ENCODE measurements at regions not wholly inside any gene's neighbourhood (a gene's known extent, or its start where the extent isn't known, plus 50 kb on each side); places are given as distances from the start of the nearest gene placed in this dataset.

DNA sequence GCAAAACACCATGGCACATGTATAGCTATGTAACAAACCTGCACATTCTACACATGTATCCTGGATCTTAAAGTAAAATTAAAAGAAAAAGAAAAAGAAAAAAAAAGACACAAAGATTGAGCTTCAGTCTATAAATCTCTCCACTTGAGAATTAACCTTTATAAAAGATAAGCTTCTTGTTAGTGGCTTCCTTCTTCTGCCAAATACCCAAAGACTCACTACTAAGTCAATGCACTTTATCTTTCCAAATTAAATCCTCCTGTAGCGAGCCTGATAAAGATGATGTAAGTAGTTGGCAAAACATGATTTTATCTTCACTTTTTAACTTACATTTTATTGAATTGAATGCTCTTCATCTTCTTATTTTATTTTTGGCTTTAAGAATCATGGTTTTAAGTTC is 349.9 kb downstream of the TRIB2 start:
- Histone ChIP-seq H3K9me3 (no peaks in the 10 kb centered on the region), H3K4me3 (no peak overlapping the region), H3K4me1 (no peaks in the 10 kb centered on the region; the same call in 1 of the 2 replicates), H3K27me3 (ENCODE audit: low read depth) (no peaks in the 10 kb centered on the region), H3K36me3 (replicated peaks) (no peaks in the 10 kb centered on the region)
- DNase-seq (ENCODE audit: low spot score in 2 of 2) = no peak
- in situ Hi-C loops (cut with MboI; ENCODE audit: low sequenced_read_pairs) = no loop called here

DNA sequence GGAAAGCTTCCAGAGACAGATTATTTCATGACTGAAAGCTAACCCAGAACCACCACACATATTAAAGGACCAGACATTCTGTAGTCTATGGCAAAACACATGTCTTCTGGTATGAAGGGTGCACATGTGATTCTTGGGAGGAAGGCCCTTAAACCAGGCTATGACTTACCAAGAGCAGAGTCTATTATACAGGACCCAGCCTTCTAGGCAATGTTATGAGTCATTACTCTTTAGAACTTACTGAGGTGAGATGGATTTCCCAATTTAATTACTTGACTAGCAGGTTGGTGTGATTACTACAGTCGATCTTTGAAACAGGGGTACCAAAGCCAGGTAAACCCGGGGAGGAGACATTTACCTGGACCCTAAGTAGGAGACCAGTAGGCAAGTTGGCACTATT is 350.8 kb downstream of the TRIB2 start:
- Histone ChIP-seq H3K4me3 (no peak overlapping the region), H3K36me3 (replicated peaks) (no peaks in the 10 kb centered on the region), H3K9me3 (no peaks in the 10 kb centered on the region), H3K4me1 (no peaks in the 10 kb centered on the region; the same call in 1 of the 2 replicates), H3K27me3 (ENCODE audit: low read depth) (no peaks in the 10 kb centered on the region)
- DNase-seq (ENCODE audit: low spot score in 2 of 2) = no peak
- in situ Hi-C loops (cut with MboI; ENCODE audit: low sequenced_read_pairs) = no loop called here

DNA sequence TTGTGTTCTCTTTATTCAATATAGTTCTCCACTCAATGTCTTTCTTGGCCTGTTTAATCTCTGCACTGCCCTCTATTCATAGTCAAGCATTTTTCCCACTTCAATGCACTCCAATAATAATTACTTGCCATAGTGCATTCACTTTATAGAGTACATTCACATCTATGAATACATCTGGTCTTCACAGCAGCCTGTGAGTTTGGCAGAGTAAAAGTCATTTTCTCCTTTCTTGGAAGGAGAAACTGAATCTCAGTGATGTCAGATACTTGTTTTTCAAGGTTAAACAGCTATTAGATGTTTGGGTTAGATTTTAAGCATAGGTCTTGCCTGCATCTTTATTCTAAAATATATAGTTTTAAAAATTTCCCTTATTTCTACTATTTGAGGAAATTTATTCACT is 373.2 kb downstream of the TRIB2 start:
- H3K9me3 ChIP-seq = no peaks in the 10 kb centered on the region
- in situ Hi-C loops (cut with MboI; ENCODE audit: low sequenced_read_pairs) = no loop called here
- peaks cover 11% of the 10 kb centered on the region for H3K4me1 ChIP-seq
- no peak overlapping the region for H3K4me3 ChIP-seq
- H3K36me3 ChIP-seq (replicated peaks) = no peaks in the 10 kb centered on the region
- H3K27me3 ChIP-seq (ENCODE audit: low read depth) = no peaks in the 10 kb centered on the region
- peak; percentile 8 to 90 for DNase-seq (ENCODE audit: low spot score in 2 of 2)

DNA sequence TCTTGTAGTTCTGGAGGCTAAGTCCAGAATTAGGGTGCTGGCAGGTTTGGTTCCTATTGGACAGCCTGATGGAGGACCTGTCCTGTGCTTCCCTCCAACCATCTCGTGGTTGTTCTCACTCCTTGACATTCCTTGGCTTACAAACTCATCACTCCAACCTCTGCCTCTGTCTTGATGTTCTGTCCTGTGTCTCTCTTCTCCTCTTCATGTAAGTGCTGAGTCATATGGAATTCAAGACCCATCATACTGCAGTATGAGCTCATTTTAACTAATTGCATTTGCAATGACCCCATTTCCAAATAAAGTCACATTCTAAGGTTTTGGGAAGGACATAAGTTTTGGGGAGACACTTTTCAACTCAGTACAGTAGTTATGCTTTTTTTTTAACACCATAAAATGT is 374.7 kb downstream of the TRIB2 start:
- Histone ChIP-seq H3K4me1 (peaks cover 11% of the 10 kb centered on the region), H3K9me3 (no peaks in the 10 kb centered on the region), H3K36me3 (replicated peaks) (no peaks in the 10 kb centered on the region), H3K27me3 (ENCODE audit: low read depth) (no peaks in the 10 kb centered on the region), H3K4me3 (no peak overlapping the region)
- in situ Hi-C loops (cut with MboI; ENCODE audit: low sequenced_read_pairs) = no loop called here
- DNase-seq (ENCODE audit: low spot score in 2 of 2) = no peak

DNA sequence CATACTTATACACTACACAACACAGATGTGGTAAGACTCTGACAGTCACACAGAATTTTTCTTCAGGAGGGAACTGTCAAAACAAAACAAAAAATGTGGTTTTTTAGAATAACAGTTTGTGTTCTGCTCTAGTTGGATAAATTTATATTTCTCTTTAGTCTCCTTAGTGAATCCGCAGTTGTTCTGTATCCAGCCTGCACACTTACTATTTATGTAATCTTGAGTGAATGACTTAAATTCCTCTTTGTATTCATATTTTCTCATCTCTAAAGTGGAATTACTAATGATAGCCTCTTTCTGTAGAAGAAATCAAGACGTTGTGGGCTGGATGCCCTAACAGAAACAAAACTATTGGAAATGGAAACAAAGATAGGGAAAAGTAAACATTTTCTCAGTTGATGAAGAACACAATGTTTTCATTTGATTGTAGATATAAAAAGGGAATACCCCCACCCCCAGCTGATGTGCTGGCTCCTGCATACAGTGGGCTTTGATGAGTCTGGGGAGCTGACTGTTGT is 375.2 kb downstream of the TRIB2 start:
- Histone ChIP-seq H3K27me3 (ENCODE audit: low read depth) (no peaks in the 10 kb centered on the region), H3K4me1 (peaks cover 11% of the 10 kb centered on the region), H3K9me3 (no peaks in the 10 kb centered on the region; the same call in 1 of the 2 replicates), H3K4me3 (no peak overlapping the region), H3K36me3 (replicated peaks) (no peaks in the 10 kb centered on the region)
- no peak for DNase-seq (ENCODE audit: low spot score in 2 of 2)
- in situ Hi-C loops (cut with MboI; ENCODE audit: low sequenced_read_pairs) = no loop called here

DNA sequence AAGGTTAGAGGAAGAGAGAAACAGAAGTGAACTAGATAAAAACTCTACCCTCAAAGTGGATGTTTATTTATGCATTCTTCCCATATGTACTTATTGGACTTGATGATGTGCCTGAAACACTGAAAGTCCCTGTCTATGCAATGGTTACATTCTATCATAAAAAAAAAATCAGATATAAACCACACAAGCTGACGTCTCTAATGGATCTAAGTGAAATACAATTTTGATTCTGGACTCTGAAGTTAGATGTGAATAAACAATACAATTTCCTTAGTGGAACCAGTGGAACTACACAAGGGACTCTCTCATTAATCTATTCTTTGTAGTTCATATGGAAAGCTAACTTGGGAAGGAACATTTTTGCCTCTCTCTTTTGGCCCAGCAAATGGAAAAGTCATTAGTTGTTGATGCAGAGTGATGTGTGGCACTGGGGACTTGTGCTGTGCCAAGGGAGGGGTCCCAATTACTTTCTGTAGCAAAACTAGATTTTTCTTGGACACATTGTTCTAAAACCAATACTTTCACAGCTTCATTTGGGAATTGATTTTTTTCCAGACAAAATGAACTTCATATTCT is 376.8 kb downstream of the TRIB2 start:
- in situ Hi-C loops (cut with MboI; ENCODE audit: low sequenced_read_pairs) = no loop called here
- Histone ChIP-seq H3K9me3 (no peaks in the 10 kb centered on the region; the same call in 1 of the 2 replicates), H3K4me1 (peaks cover 11% of the 10 kb centered on the region)

DNA sequence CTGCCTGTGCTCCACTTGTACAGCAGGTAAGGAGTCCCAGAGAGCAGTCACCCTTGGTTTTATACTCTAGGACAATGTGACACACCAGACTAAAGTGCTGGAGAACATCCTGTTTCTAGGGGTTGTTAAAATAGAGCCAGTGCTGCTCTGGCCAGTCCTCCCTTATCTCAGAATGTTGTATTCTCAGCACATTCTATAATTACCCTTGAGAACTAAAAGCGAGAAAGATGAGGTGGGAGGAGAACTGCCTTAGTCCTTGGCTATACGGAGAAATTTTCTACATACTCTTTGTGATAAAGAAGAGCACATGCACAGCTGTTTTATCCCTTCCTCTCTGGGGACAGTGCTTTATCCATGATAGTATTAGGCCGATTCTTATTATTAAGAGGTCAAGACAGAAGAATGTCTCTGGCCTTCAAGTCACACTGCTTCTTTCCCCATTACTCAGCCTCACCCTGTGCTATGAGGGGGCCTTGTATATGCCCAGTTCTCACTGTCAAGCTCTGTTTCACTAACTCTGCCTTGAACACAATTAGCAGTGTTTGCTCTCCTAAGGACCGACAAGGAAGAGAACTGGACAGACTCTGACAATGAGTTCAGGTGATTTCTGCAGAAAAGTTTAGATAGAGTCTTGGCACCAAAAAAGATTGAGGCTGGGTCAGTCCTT is 385.8 kb downstream of the TRIB2 start:
- Histone ChIP-seq H3K36me3 (replicated peaks) (no peaks in the 10 kb centered on the region), H3K9me3 (no peaks in the 10 kb centered on the region; the same call in 1 of the 2 replicates), H3K27me3 (ENCODE audit: low read depth) (no peaks in the 10 kb centered on the region), H3K4me3 (no peak overlapping the region), H3K4me1 (no peaks in the 10 kb centered on the region; the same call in 1 of the 2 replicates)
- no peak for DNase-seq (ENCODE audit: low spot score in 2 of 2)
- in situ Hi-C loops (cut with MboI; ENCODE audit: low sequenced_read_pairs) = no loop called here

More for the DNA sequence above, 376.8 kb downstream of the TRIB2 start:
- no peak overlapping the region for H3K4me3 ChIP-seq
- H3K36me3 ChIP-seq (replicated peaks) = no peaks in the 10 kb centered on the region
- no peak for DNase-seq (ENCODE audit: low spot score in 2 of 2)
- H3K27me3 ChIP-seq (ENCODE audit: low read depth) = no peaks in the 10 kb centered on the region

DNA sequence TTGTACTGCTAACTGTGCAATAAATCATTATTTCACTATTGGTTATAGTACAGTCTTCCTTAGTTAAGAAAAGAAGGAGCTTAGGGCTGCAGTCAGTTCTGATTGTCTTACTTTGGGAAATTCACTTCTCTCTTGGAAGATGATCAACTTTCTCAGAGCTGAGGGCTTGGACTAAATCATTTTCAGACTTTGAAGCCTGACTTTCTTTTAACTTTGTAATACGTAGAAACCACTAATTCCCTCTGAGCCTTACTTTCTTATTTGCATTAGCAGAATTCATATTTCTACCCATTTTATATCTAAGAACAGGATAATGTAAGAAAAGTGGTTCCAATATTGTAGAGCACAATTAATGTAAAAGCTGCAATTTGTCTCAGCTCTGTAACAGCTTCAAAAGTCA is 386.4 kb downstream of the TRIB2 start:
- Histone ChIP-seq H3K36me3 (replicated peaks) (no peaks in the 10 kb centered on the region), H3K9me3 (no peaks in the 10 kb centered on the region; the same call in 1 of the 2 replicates), H3K27me3 (ENCODE audit: low read depth) (no peaks in the 10 kb centered on the region), H3K4me1 (no peaks in the 10 kb centered on the region), H3K4me3 (no peak overlapping the region)
- DNase-seq (ENCODE audit: low spot score in 2 of 2) = no peak
- in situ Hi-C loops (cut with MboI; ENCODE audit: low sequenced_read_pairs) = no loop called here

DNA sequence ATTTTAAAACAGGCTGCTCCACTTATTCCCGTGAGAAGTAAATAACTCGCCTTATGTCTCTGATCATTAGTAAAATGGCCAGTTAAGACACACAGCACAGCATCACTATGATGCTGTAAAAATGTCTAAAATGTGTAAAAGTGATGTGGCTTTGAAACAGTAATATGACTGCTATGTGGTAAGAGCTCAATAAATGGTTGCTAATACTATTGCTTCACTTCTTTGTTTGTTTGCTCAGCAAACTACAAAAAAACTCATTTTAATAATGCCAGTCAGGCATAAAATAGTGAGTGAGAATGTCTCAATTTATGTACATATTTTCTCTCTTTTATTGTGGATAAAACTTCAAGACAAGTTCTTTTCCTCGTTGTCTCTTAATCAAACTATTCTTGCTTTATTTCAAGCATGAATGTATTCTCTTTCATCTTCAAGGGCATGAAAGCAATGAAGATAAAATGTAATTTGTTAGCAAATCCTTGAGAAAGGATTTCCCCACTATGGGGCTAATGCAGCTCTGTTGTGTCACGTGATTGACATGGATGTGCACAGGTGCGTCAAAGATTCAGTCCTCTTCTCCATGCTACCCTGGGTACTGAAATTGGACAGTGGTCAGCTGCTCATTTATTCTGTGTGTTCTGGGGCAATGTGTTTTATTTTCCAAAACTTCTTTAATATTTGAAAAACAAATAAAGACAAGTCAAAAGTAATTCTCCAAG is 387.2 kb downstream of the TRIB2 start:
- Histone ChIP-seq H3K4me3 (no peak overlapping the region), H3K36me3 (replicated peaks) (no peaks in the 10 kb centered on the region), H3K27me3 (ENCODE audit: low read depth) (no peaks in the 10 kb centered on the region), H3K9me3 (no peaks in the 10 kb centered on the region; the same call in 1 of the 2 replicates), H3K4me1 (no peaks in the 10 kb centered on the region)
- DNase-seq (ENCODE audit: low spot score in 2 of 2) = no peak
- in situ Hi-C loops (cut with MboI; ENCODE audit: low sequenced_read_pairs) = no loop called here

DNA sequence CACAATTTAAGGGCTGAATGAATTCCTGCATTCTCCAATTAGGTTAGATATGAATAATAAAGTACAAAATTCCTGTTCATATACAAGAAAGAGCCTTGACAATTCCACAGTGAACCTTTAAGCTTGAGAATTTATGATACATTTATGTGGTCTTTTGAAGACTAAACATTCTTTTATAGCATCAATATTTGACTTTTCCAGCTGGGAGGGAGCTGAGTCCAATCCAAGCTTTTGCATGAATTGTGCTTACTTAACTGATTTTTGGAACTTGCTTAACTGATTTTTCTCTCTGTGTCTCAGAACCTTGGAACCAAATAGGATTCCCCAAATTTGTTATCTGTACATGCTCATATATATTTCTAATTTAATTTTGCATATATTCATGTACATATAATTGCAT is 388.0 kb downstream of the TRIB2 start:
- H3K36me3 ChIP-seq (replicated peaks) = no peaks in the 10 kb centered on the region
- no peaks in the 10 kb centered on the region for H3K9me3 ChIP-seq
- no peaks in the 10 kb centered on the region for H3K27me3 ChIP-seq (ENCODE audit: low read depth)
- no peak for DNase-seq (ENCODE audit: low spot score in 2 of 2)
- H3K4me1 ChIP-seq = no peaks in the 10 kb centered on the region
- in situ Hi-C loops (cut with MboI; ENCODE audit: low sequenced_read_pairs) = no loop called here
- H3K4me3 ChIP-seq = no peak overlapping the region

DNA sequence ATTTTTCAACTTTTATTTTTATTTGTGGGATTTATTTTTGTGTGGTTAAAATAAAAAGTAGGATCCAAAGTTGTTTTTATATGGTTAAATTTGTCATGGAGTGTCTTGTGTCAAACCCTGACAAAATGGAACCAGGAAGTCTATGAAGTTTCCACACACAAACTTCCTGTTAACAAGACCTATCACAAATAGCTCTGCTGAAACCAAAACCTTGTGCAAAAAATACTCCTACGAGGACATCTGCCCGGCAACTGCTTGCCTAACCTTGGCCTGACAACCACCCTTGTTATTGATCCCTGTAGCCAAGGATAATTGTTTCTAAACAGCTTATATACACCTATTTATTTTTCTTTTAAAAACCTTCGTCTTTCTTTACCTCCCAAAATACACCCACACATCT is 389.6 kb downstream of the TRIB2 start:
- no peak for DNase-seq (ENCODE audit: low spot score in 2 of 2)
- Histone ChIP-seq H3K36me3 (replicated peaks) (no peaks in the 10 kb centered on the region), H3K4me3 (no peak overlapping the region), H3K27me3 (ENCODE audit: low read depth) (no peaks in the 10 kb centered on the region), H3K9me3 (no peaks in the 10 kb centered on the region), H3K4me1 (no peaks in the 10 kb centered on the region)
- in situ Hi-C loops (cut with MboI; ENCODE audit: low sequenced_read_pairs) = no loop called here

DNA sequence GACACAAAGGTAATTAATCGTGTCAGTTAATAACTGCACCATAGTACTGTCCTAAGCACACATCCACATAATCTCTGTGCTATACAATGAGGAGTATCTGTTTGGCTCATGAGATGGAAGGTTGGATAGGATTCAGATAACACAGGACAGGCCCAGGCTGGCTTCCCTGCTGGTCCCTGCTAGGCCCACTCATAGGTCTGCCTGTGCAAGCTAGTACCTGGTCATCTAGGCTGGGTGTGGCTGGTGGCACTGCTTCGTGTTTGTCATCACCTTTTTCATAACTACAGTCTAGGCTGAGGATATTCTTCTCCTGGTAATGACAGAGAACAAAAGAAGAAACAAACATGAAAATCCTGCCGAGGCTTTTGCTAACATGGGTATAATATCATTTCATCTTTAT is 392.8 kb downstream of the TRIB2 start:
- Histone ChIP-seq H3K27me3 (ENCODE audit: low read depth) (no peaks in the 10 kb centered on the region), H3K4me3 (no peak overlapping the region), H3K9me3 (no peaks in the 10 kb centered on the region), H3K36me3 (replicated peaks) (no peaks in the 10 kb centered on the region), H3K4me1 (peaks cover 20% of the 10 kb centered on the region)
- no peak for DNase-seq (ENCODE audit: low spot score in 2 of 2)
- in situ Hi-C loops (cut with MboI; ENCODE audit: low sequenced_read_pairs) = no loop called here

DNA sequence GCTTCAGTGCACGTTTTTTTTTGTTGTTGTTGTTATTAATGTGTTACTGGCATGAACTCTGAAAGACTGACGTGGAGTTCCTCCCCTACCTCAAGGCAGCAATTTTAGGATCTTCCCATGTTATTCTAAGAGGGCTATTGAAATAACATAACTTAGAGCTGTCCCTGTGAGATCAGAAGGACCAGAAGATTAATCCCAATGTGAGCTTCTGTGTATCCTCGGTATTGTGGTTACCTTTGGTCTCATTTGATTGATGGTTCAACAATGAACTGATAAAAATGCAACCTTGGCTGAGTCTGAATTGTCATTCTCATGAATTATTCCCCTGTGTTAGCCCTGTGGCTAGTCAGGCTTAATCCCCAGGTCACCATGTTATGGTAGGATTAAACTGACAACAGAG is 394.1 kb downstream of the TRIB2 start:
- in situ Hi-C loops (cut with MboI; ENCODE audit: low sequenced_read_pairs) = no loop called here
- H3K36me3 ChIP-seq (replicated peaks) = no peaks in the 10 kb centered on the region

DNA sequence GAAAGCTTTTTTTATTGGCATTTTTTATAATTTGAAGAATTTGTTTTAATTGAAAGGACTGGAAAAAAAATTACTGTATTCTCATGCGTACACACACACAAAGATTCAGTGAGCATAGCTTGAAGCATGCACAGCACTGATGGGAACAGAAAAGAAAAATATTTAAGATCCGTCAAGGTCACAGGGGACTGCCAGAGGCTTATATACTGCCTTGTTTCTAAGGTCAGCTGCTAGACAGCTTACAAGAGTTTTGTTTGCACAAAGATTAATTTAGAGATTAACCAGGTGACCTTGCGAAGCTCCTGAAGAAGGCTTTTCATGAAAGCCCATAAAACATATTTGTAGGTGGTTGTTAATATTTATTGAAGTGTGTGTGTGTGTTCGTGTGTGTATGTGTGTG is 396.3 kb downstream of the TRIB2 start:
- Histone ChIP-seq H3K9me3 (no peaks in the 10 kb centered on the region), H3K36me3 (replicated peaks) (no peaks in the 10 kb centered on the region), H3K27me3 (ENCODE audit: low read depth) (no peaks in the 10 kb centered on the region), H3K4me1 (peaks cover 24% of the 10 kb centered on the region), H3K4me3 (no peak overlapping the region)
- in situ Hi-C loops (cut with MboI; ENCODE audit: low sequenced_read_pairs) = no loop called here
- peak; percentile 35 to 76 for DNase-seq (ENCODE audit: low spot score in 2 of 2)

More for the DNA sequence above, 394.1 kb downstream of the TRIB2 start:
- Histone ChIP-seq H3K27me3 (ENCODE audit: low read depth) (no peaks in the 10 kb centered on the region), H3K4me1 (peaks cover 23% of the 10 kb centered on the region), H3K4me3 (no peak overlapping the region), H3K9me3 (no peaks in the 10 kb centered on the region)
- no peak for DNase-seq (ENCODE audit: low spot score in 2 of 2)

Data from HAP-1 (cell line).